HPDE6-E6E7 (cell line): ENCODE measurements at regions not wholly inside any gene's neighbourhood (a gene's known extent, or its start where the extent isn't known, plus 50 kb on each side); places are given as distances from the start of the nearest gene placed in this dataset.

Experiments used
- DNase-seq: peaks from one replicate; pipeline ENCODE4 v3.0.0; 2011; ENCODE audit warnings: missing footprints; ENCODE audit errors: extremely low spot score

GRCh38 chr11:71356904-71357303, 91.3 kb downstream of the DHCR7 start:
- DNase-seq, result no peak

GRCh38 chr11:71356280-71356876, 91.8 kb downstream of the DHCR7 start:
- DNase-seq, result no peak

- DNase-seq, result no peak
Observed at GRCh38 chr11:71355281-71355680, 92.9 kb downstream of the DHCR7 start.

- DNase-seq, result no peak
Observed at GRCh38 chr11:71354394-71355105, 93.6 kb downstream of the DHCR7 start.

- DNase-seq, result no peak
Observed at GRCh38 chr11:71352748-71353147, 95.4 kb downstream of the DHCR7 start.

GRCh38 chr11:71352226-71352625, 96.0 kb downstream of the DHCR7 start:
- no peak for DNase-seq

GRCh38 chr11:71349627-71350026, 97.2 kb upstream of the SHANK2 start:
- DNase-seq, result no peak

GRCh38 chr11:71343828-71344400, 91.5 kb upstream of the SHANK2 start:
- no peak for DNase-seq

GRCh38 chr11:71342951-71343827, 90.8 kb upstream of the SHANK2 start:
- DNase-seq, result peak; percentile 46

- no peak for DNase-seq
Observed at GRCh38 chr11:71342116-71342515, 89.7 kb upstream of the SHANK2 start.

GRCh38 chr11:71341596-71341995, 89.2 kb upstream of the SHANK2 start:
- DNase-seq, result no peak

GRCh38 chr11:71341173-71341572, 88.8 kb upstream of the SHANK2 start:
- no peak for DNase-seq

GRCh38 chr11:71340086-71340606, 87.8 kb upstream of the SHANK2 start:
- no peak for DNase-seq

GRCh38 chr11:71339396-71339881, 87.1 kb upstream of the SHANK2 start:
- peak; percentile 74 for DNase-seq

GRCh38 chr11:71338801-71339395, 86.5 kb upstream of the SHANK2 start:
- DNase-seq, result no peak

- no peak for DNase-seq
Observed at GRCh38 chr11:71336996-71337754, 84.8 kb upstream of the SHANK2 start.

GRCh38 chr11:71336176-71336995, 84.0 kb upstream of the SHANK2 start:
- no peak for DNase-seq

- DNase-seq, result no peak
Observed at GRCh38 chr11:71335371-71335770, 83.0 kb upstream of the SHANK2 start.

- DNase-seq, result no peak
Observed at GRCh38 chr11:71334191-71334590, 81.8 kb upstream of the SHANK2 start.

- no peak for DNase-seq
Observed at GRCh38 chr11:71333473-71333872, 81.1 kb upstream of the SHANK2 start.
